H4 (cell line): ENCODE measurements at regions not wholly inside any gene's neighbourhood (a gene's known extent, or its start where the extent isn't known, plus 50 kb on each side); places are given as distances from the start of the nearest gene placed in this dataset.

Source experiments
- DNase-seq: peaks from one replicate; pipeline ENCODE4 v3.0.0-alpha.2; 2015; ENCODE audit warnings: low spot score

DNA sequence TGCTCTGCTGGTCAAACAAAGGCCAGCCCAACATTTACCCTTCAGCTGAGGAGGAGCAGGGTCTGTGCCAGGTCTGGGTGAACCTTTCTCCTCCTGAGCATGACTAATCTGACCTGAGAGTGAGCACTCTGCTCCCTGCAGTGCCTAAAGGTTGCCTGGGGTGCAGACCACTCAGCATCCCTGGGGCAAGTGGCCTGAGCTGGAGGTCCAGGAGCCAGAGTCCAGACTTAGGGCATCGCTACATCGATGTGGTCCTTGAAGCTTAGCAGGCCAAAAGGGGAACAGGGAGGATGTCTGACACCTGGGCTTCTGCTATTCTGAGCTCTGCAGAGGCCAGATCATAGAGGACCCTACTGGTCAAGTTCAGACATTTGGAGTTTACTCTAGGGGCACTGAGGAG, 119.1 kb downstream of the FAM43A start:
- DNase-seq = no peak

DNA sequence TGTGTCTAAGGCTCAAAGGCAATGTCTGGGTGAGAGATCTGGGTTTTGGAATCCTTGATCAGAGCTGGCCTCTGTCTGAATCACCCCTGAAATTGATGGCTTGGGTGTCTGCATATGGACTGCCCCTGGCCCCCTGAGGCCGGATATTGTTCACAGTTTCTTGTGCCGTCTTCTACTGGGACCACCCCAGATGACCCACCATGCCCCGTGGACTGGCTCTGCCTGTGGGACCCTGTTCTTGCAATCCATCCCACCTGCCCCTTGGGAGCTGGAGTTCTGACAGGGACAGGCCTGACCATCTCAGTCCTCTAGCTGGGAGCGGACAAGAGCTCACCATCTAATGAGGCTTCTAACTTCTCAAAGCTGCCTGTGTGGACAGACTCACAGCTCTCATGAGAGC, 119.9 kb downstream of the FAM43A start:
- no peak for DNase-seq

DNA sequence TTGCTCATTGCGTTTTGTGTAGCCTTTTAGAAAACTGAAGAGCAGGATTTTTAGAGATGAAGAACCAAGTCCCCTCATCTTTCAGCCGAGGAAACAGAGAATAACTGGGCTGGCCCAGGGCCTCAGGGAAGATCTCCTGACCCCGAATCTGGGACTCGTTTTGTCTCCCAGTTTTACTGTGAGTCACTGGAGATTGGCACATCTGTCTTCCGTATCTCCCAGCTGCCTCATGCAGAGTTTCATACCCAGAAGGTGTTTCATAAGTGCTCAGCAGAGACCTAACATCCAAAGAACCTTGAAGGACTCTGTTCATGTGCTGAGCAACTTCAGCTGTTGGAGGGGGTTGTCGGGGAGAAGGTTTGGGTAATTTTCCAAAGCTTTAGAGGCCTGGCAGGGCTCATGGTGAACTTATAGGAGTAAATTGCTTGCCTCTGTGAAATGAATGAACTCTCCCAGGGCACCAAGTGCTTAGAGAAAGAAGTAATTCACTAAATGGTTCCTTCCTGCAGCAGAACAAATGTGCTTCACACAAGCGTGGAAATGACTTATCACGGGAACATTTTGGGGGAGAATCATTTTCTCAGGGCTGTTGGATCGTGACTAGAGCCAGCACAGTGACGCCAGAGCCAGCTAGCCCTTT, 121.4 kb downstream of the FAM43A start:
- DNase-seq = no peak

DNA sequence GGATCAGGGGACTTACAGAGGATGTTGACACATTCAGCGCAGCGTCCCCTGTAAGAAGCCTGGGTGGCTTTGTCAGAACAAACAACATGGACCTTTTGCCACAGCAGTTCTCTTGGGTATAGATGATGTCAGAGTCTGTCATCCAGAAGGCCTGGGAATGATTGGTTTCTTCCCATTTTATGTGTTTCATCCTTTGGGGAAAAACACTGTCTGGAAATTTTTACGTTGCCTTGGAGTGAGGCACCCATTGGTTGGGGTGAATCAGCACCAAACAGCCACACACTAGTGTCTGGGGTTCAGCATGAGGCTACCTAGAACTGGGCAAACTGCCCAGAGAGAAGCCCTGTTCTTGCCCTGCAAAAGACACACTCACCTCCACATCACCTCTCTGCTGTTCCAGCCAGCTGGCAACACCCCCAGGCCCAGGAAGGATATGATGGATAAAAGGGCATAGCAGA, 123.0 kb downstream of the FAM43A start:
- peak; percentile 48 for DNase-seq

DNA sequence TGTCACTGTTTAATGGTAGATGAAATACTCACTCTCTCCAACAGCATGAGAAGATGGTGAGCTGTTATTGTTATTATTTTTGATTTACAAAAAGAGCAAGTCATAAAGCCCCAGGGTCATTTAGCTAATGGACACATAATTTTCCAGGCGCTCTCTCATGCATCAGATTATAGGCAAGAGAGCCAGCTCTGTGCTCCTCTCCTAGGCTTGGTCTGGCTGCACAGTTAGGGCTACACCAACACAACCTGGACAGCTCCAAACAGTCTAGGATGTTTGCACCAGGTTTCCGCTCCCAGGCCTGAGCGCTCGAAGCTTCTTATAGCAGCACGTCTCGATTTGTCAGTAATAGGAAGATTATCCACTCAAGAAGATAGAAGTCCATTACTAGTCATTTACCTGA, 123.7 kb downstream of the FAM43A start:
- DNase-seq = no peak

DNA sequence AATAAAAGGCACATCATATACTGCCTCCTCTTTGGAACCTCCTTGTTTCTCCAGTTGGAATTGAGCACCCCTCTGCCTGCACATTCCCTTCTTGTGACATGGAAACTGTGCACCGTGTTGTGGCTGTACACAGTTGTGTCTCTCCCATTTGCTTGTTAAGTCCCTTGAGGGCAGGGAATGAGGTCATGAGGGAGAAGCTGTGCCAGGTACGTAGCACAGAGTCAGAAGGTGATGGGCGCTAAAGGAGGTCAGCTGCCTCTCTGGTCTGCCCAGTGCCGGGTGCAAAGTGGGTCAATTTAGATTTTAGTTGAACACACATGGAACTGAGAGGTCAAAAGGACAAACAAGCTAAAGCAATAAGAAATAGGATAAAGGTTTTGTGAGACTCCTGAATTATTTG, 124.4 kb downstream of the FAM43A start:
- DNase-seq = no peak

DNA sequence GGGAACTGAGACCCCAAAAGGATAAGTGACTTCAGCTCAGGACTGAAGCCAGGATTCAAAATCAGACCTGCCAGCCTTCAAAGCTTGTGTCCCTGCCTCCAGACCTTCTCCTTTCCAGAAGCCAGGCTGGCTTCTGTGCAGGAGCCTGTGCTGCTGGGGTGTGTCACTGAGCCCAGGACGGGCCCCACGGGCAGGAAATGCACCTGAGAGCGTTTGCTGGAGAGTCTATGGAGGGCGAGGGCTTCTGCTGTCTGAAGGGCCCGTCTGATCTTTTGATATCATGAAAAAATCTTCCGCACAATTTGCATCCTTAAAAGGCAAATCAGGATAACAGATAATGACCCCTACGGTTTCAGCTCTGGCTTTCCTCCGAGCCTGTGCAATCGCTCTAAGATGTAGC, 125.4 kb downstream of the FAM43A start:
- DNase-seq = no peak

DNA sequence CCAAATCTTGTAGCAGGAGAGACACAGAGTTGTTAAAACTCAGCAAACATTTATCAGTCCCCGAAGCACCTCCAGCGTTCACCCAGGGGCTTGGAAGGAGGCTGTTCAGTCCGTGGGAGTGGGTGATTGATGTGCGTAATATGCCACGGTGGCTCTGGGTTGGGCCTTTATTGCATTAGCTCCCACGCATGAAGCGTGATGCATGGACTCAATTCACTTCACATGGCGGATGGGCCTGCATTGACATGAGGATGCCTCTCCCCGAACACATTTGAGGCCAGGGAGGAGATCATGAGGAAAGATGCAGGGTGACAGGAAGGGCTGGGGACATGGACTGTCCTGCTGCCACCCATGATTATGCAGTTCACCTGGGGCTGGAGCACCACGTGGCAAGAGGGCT, 126.5 kb downstream of the FAM43A start:
- no peak for DNase-seq

DNA sequence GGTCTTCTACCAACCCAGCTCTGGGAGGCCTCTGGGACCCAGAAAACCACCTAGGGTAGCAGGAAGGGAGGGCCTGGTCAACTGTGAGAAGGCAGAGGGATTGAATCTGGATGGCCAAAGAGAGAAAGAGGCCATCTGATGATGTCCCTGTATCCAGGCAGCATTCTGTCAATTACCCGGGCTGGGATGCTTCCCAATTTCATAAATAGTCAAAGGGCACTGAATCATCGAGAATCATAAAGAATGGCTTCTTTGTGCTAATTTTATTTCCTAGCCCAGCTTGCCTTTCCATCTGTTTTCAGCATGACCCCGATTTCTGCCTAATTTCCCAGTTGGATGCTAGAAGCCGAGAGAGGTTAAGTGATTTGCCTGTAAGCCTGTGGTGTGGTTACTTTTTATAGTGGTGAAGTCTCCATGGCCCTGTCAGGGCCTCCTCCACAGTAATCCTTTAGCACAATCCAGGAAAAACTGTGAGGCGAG, 129.2 kb downstream of the FAM43A start:
- no peak for DNase-seq

DNA sequence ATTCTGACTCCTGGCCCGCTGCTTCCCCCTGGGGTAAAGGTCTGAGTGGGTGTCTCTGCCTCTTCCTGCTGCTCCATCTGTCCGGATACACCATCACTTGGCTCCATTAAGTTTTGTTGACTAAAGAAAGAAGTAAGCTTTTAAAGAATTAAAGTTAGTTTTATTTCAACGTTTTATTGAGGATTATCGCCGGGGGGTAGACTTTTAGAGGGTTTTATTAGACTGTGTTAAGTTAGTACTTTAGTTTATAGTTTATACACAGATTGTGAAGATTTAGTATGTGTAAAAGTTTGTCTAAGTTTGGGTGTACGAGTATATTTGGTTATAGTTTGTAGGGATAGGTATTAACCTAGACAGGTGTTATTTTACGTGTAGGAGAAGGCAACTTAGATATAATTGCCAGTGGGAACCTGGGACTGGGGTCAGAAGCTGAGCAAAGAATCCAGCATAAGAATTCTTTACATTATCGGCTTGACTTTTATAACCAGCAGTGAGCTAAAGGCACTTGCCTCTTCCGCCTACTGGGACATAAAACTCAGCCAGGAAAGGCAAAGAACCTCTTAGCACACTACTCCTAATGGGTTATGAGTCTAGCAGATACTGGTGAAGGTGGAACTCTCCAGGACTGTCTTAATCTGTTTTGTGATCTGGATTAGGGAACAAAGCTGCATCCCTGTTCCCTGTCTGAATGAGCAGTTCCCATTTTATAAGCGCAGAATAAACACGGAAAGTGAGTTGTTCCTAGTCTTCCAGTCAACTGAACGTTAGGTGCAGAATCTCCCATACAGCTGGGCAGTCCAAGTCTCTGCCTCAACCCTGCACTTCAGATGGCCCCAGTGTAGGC, 131.3 kb downstream of the FAM43A start:
- no peak for DNase-seq

DNA sequence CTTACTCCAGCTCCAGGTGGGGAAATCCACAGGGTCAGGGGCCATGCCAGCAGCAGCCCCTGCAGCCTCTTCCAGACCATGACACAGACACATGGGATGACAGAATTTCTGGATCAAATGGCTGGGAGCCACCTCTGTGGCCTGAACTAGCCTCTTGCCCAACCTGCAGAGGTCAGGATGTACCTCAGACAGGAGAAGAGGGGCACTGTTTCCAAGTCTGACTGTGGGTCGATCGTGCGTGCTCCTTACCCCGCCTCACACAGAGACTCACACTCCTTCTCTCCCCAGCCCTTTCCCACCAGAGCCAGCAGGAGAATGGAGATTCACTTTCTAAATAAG, 131.9 kb downstream of the FAM43A start:
- no peak for DNase-seq

DNA sequence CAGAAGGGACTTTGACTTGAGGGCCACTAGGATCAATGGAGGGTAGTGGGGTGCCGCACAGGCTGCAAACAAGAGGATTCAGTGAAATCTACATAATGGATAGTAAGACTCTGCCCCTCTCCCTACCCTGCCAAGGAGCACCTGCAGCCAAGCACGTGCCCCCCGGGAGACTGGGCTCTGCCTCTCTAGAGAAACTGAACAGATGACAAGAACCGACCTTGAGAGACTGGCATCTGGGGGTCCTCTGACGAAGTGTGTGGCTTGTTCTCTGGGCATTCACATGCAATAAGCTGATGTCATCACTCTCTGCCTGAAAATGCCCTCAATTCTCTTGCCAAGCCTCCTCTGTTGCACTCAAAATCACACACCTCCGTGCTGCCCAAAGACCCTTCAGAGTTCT, 132.3 kb downstream of the FAM43A start:
- DNase-seq = no peak

DNA sequence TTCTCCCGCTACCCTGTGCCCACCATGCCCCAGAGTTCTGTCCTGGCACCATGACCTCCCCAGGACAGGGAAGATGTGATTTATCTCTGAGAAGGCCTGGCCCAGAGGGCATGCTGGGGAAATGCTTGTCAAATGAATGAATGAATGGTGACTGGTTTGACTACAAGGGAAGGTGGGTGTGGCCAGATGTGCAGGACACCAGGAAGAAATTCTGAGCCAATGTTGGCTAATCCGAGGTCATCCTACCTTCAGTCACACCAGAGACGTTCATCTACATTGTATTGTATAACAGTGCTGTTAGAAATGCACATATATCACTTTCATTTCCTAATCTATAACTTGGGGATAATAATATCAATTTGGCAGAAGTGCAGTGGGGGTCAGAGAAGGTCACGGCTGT, 138.4 kb downstream of the FAM43A start:
- no peak for DNase-seq

DNA sequence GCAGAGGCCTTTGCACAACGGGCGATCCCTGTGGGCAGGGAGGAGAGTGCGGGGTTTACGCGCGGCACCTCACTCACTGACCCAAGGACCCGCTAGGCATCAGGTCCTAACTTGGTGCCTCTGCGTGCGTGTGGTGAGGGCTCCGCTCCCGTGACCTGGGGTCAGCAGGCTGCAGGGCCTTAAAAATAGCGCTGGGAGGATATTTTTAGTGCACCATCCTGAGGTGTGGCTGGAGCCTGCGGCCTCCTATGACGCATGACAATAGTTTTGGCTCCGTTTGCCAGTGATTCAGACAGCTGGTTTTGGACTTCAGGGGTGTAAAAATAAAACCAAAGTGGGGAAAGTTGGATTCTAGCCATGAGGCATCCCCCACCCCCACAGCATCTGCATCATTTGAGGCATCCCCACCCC, 139.0 kb downstream of the FAM43A start:
- DNase-seq = no peak

DNA sequence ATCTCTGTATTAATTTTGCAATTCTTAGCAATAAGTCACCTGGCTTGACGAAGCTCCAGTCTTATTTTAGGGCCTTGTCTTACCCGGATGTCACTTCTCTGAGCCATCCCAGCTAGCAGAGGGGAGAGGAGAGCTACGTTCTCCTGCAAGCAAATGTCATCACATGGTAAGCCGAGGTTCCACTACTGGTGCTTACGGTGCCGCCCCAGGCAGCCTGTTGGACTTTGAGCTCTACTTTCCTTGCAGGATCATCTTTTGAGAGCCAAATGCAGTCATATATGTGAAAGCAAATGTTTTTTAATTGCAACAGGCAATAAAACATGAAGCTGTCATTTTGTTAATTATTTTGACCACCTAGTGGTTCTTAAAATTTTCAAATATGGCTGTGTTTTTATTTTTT, 140.9 kb downstream of the FAM43A start:
- no peak for DNase-seq

DNA sequence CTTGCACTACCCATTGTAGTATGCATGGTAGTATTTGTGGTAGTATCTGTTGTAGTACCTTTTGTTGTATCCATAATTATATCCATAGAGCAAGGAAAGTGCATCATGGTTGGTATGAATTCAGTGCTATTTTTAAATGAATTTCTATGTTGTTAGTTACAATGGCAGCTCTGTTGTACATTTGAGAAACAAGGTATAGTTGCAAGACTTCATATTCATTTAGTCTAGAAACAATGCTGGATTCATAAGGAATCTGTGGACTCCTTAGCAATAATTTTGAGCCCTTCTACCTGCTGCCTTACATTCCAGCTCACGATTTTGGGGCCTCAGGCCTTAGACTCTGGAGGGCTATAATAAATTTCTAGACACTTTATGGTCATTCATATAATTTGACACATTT, 141.8 kb downstream of the FAM43A start:
- no peak for DNase-seq

DNA sequence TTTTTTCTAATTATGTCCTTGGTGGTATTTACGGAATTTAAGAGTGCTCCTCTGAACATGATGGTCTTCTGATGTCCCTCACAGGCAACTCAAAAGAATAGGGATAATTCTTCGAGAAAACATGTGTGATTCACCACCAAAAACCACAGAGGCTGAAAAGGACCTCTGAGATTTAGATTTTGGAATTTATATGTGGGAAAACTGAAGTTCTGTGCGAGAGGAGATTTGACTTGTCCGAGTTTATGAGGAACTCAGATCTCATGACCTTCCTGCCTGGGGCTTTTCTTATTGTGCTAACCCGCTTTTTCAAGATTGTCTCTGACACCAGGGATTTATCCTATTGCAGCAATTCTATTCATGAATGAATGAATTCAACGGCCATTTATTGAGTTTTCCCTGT, 142.4 kb downstream of the FAM43A start:
- no peak for DNase-seq

DNA sequence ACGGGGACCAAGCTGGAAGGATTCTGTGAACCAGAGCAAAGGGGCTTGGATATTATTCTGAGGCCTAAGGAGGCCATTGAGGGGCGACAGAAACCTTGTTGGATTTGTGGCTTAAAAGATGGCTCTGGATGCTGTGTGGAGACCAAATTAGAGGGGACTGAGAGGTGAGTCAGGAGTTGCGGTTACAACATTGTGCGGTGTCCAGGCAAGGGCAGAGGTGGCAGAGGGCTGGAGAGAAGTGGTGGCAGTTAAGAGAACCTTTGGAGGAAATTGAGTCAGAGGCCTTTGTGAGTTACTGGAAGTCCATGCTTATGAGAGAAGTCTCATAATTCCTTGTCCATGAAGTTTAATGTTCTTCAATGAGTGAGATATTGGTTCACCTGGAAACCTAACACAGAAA, 143.2 kb downstream of the FAM43A start:
- DNase-seq = no peak

DNA sequence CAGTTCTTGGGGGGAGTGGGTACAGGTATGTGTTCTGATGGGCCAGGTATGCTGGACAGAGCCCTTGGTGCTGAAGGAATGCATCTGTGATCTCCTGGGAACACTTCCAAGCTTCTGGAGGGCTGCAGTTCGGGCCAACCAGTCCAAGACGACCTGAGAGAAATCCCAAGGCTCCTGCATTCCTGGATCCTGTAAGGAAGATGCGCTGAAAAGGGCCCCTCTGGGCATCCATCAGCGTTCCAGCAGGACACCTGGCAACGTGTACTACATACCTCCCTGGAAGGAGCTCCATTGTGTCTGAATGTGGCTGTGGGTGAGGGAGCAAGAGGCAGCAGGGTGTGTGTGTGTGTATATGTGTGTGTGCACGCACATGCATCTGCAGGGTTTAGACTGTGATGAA, 144.7 kb downstream of the FAM43A start:
- DNase-seq = no peak

DNA sequence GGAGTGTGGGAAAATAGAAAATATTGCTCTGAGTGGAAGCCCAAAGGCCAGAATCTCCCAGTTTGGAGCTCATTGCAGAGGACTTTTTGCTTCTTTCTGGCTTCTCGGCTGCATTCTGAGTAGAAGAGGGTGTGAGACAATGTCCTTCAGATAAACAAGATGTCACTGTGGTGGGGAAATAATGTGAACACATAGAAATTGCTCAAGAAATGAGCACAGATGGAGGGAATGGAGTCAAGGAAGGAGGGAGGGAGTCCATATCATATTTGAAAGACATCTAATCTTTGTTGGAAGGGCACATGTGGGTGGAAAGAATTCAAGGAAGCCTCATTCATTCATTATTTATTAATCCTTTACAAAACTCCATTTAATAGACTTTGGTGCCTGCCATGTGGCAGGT, 145.3 kb downstream of the FAM43A start:
- DNase-seq = no peak

DNA sequence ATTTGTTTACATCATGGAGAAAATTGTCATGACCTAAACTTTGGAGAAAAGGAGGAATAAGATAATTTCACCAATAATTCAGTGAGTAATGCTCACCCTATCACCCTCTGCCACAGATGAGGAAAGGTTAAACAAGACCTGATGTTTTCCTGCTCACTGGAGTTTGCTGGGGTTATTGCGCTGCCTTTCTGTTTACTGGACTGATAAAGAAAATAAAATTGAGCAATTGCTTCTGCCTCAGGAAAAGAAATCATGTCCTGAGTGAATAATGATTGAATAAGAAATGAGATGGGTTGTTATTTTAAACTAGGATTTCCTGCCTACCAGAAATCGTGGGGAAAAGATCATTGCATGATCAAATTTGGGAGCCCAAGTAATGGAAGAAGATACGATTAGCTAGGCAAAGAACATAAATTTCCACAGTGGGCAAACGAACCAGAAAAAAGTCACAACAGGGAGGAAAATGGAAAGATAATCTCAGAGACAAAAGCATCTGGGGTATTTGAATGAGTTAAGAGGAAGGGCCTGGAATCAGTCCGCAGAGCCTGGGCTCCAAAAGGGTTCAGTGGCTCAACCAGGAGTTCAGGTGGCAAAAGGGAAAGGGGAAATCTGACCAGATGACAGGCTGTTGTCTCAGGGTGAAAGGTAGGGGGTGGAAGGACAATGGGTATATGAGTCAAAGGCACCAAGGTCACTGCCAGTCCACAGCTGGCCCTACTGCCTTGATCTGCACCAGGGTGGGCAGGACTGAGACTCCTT, 146.8 kb downstream of the FAM43A start:
- DNase-seq = no peak

DNA sequence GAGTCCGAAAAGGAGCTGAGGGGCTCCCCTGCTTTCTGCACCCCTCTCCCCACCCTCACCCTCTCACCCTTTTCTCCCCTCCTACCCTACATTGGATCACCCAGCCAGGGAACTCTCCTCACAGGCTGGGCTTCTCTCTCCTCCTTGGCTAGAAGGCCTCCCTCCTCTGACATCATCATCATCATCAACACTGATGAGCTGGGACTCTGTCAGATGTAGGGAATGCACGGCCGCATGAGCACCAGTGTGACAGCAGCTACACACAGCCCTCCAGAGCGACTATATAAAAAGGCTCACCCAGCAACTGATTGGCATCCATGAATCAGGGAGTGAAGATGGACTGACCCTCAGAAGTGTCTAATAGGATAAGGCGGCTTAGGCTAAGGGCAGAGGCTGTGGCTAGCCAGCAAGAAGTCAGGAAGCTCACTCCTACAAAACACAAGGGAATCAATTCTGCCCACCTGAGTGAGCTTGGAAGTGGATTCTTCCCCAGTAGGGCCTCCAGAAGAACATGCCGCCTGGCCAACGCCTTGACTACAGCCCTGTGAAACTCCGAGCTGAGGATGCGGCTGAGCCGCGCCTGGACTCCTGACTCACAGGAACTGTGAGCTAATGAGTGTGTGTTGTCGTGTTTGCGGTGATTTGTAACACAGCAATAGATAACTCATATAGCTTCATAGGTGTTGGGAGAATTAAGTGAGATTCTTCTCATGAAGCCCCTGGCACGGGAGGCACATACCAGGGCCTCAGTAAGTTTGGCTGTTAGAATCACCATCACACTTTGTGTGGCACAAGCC, 147.6 kb downstream of the FAM43A start:
- DNase-seq = no peak
